ENCODE measurements at regions not wholly inside any gene's neighbourhood (a gene's known extent, or its start where the extent isn't known, plus 50 kb on each side); places are given as distances from the start of the nearest gene placed in this dataset.

GRCh38 chr6:90780141-90780540 is 193.3 kb upstream of the MAP3K7 start:
- H3K36me3 ChIP-seq (ENCODE audit: control insufficient read depth, insufficient read depth, low read length): no peaks in the 10 kb centered on the region
- no peaks in the 10 kb centered on the region for H3K9me3 ChIP-seq (ENCODE audit: control insufficient read depth, insufficient read depth, low read length)
- H3K9ac ChIP-seq (ENCODE audit: low read depth, low read length): no peak overlapping the region
- H3K27me3 ChIP-seq (ENCODE audit: control insufficient read depth, insufficient read depth, low read length): no peaks in the 10 kb centered on the region
- peaks cover 25% of the 10 kb centered on the region for H3K4me1 ChIP-seq (ENCODE audit: control insufficient read depth, insufficient read depth, low read length)
- no peak overlapping the region for H3K27ac ChIP-seq (ENCODE audit: low read depth, low read length)
- H3K4me3 ChIP-seq (ENCODE audit: low read depth, low read length): no peak overlapping the region

GRCh38 chr6:90778417-90779203 is 191.7 kb upstream of the MAP3K7 start:
- Histone ChIP-seq H3K27ac (ENCODE audit: low read depth, low read length) (no peak overlapping the region), H3K9me3 (ENCODE audit: control insufficient read depth, insufficient read depth, low read length) (no peaks in the 10 kb centered on the region), H3K9ac (ENCODE audit: low read depth, low read length) (no peak overlapping the region), H3K27me3 (ENCODE audit: control insufficient read depth, insufficient read depth, low read length) (no peaks in the 10 kb centered on the region), H3K4me1 (ENCODE audit: control insufficient read depth, insufficient read depth, low read length) (peaks cover 25% of the 10 kb centered on the region), H3K4me3 (ENCODE audit: low read depth, low read length) (no peak overlapping the region), H3K36me3 (ENCODE audit: control insufficient read depth, insufficient read depth, low read length) (no peaks in the 10 kb centered on the region)

GRCh38 chr6:90770778-90771177 is 183.9 kb upstream of the MAP3K7 start:
- H3K27me3 ChIP-seq (ENCODE audit: control insufficient read depth, insufficient read depth, low read length): no peaks in the 10 kb centered on the region

GRCh38 chr6:90765895-90766294 is 179.0 kb upstream of the MAP3K7 start:
- no peaks in the 10 kb centered on the region for H3K36me3 ChIP-seq (ENCODE audit: control insufficient read depth, insufficient read depth, low read length)
- H3K9ac ChIP-seq (ENCODE audit: low read depth, low read length): no peak overlapping the region
- H3K27me3 ChIP-seq (ENCODE audit: control insufficient read depth, insufficient read depth, low read length): no peaks in the 10 kb centered on the region
- no peak overlapping the region for H3K27ac ChIP-seq (ENCODE audit: low read depth, low read length)
- H3K4me3 ChIP-seq (ENCODE audit: low read depth, low read length): no peak overlapping the region
- H3K9me3 ChIP-seq (ENCODE audit: control insufficient read depth, insufficient read depth, low read length): no peaks in the 10 kb centered on the region
- H3K4me1 ChIP-seq (ENCODE audit: control insufficient read depth, insufficient read depth, low read length): peaks cover 3% of the 10 kb centered on the region; the same call in 1 of the 2 replicates

More at GRCh38 chr6:90770778-90771177, 183.9 kb upstream of the MAP3K7 start:
- no peaks in the 10 kb centered on the region for H3K36me3 ChIP-seq (ENCODE audit: control insufficient read depth, insufficient read depth, low read length)
- peaks cover 5% of the 10 kb centered on the region; the same call in 1 of the 2 replicates for H3K4me1 ChIP-seq (ENCODE audit: control insufficient read depth, insufficient read depth, low read length)
- H3K9me3 ChIP-seq (ENCODE audit: control insufficient read depth, insufficient read depth, low read length): no peaks in the 10 kb centered on the region
- H3K27ac ChIP-seq (ENCODE audit: low read depth, low read length): no peak overlapping the region
- H3K9ac ChIP-seq (ENCODE audit: low read depth, low read length): no peak overlapping the region
- no peak overlapping the region for H3K4me3 ChIP-seq (ENCODE audit: low read depth, low read length)

- H3K36me3 ChIP-seq (ENCODE audit: control insufficient read depth, insufficient read depth, low read length): no peaks in the 10 kb centered on the region
- H3K27me3 ChIP-seq (ENCODE audit: control insufficient read depth, insufficient read depth, low read length): no peaks in the 10 kb centered on the region
- no peaks in the 10 kb centered on the region for H3K4me1 ChIP-seq (ENCODE audit: control insufficient read depth, insufficient read depth, low read length)
- no peak overlapping the region for H3K27ac ChIP-seq (ENCODE audit: low read depth, low read length)
- no peaks in the 10 kb centered on the region for H3K9me3 ChIP-seq (ENCODE audit: control insufficient read depth, insufficient read depth, low read length)
- no peak overlapping the region for H3K4me3 ChIP-seq (ENCODE audit: low read depth, low read length)
- H3K9ac ChIP-seq (ENCODE audit: low read depth, low read length): no peak overlapping the region
Observed at GRCh38 chr6:90765491-90765890, 178.6 kb upstream of the MAP3K7 start.

GRCh38 chr6:90764001-90764400 is 177.1 kb upstream of the MAP3K7 start:
- Histone ChIP-seq H3K9ac (ENCODE audit: low read depth, low read length) (no peak overlapping the region), H3K4me1 (ENCODE audit: control insufficient read depth, insufficient read depth, low read length) (peaks cover 1% of the 10 kb centered on the region; the same call in 1 of the 2 replicates), H3K27ac (ENCODE audit: low read depth, low read length) (no peak overlapping the region), H3K36me3 (ENCODE audit: control insufficient read depth, insufficient read depth, low read length) (no peaks in the 10 kb centered on the region), H3K4me3 (ENCODE audit: low read depth, low read length) (no peak overlapping the region), H3K9me3 (ENCODE audit: control insufficient read depth, insufficient read depth, low read length) (no peaks in the 10 kb centered on the region), H3K27me3 (ENCODE audit: control insufficient read depth, insufficient read depth, low read length) (no peaks in the 10 kb centered on the region)

- H3K36me3 ChIP-seq (ENCODE audit: control insufficient read depth, insufficient read depth, low read length): no peaks in the 10 kb centered on the region
- no peaks in the 10 kb centered on the region for H3K9me3 ChIP-seq (ENCODE audit: control insufficient read depth, insufficient read depth, low read length)
- H3K27me3 ChIP-seq (ENCODE audit: control insufficient read depth, insufficient read depth, low read length): no peaks in the 10 kb centered on the region
- no peak overlapping the region for H3K27ac ChIP-seq (ENCODE audit: low read depth, low read length)
- no peak overlapping the region for H3K4me3 ChIP-seq (ENCODE audit: low read depth, low read length)
- peaks cover 3% of the 10 kb centered on the region; the same call in 1 of the 2 replicates for H3K4me1 ChIP-seq (ENCODE audit: control insufficient read depth, insufficient read depth, low read length)
- no peak overlapping the region for H3K9ac ChIP-seq (ENCODE audit: low read depth, low read length)
Observed at GRCh38 chr6:90759664-90760063, 172.8 kb upstream of the MAP3K7 start.

- H3K4me1 ChIP-seq (ENCODE audit: control insufficient read depth, insufficient read depth, low read length): peaks cover 3% of the 10 kb centered on the region; the same call in 1 of the 2 replicates
Observed at GRCh38 chr6:90758741-90759140, 171.9 kb upstream of the MAP3K7 start.

GRCh38 chr6:90753820-90754643 is 167.2 kb upstream of the MAP3K7 start:
- Histone ChIP-seq H3K27me3 (ENCODE audit: control insufficient read depth, insufficient read depth, low read length) (no peaks in the 10 kb centered on the region), H3K27ac (ENCODE audit: low read depth, low read length) (no peak overlapping the region), H3K36me3 (ENCODE audit: control insufficient read depth, insufficient read depth, low read length) (no peaks in the 10 kb centered on the region), H3K4me3 (ENCODE audit: low read depth, low read length) (no peak overlapping the region), H3K9ac (ENCODE audit: low read depth, low read length) (no peak overlapping the region), H3K4me1 (ENCODE audit: control insufficient read depth, insufficient read depth, low read length) (peaks cover 2% of the 10 kb centered on the region; the same call in 1 of the 2 replicates), H3K9me3 (ENCODE audit: control insufficient read depth, insufficient read depth, low read length) (no peaks in the 10 kb centered on the region)

More at GRCh38 chr6:90758741-90759140, 171.9 kb upstream of the MAP3K7 start:
- H3K27me3 ChIP-seq (ENCODE audit: control insufficient read depth, insufficient read depth, low read length): no peaks in the 10 kb centered on the region
- no peaks in the 10 kb centered on the region for H3K36me3 ChIP-seq (ENCODE audit: control insufficient read depth, insufficient read depth, low read length)
- no peak overlapping the region for H3K4me3 ChIP-seq (ENCODE audit: low read depth, low read length)
- H3K9me3 ChIP-seq (ENCODE audit: control insufficient read depth, insufficient read depth, low read length): no peaks in the 10 kb centered on the region
- H3K27ac ChIP-seq (ENCODE audit: low read depth, low read length): no peak overlapping the region
- no peak overlapping the region for H3K9ac ChIP-seq (ENCODE audit: low read depth, low read length)

GRCh38 chr6:90739802-90740201 is 152.9 kb upstream of the MAP3K7 start:
- no peaks in the 10 kb centered on the region for H3K27me3 ChIP-seq (ENCODE audit: control insufficient read depth, insufficient read depth, low read length)
- H3K36me3 ChIP-seq (ENCODE audit: control insufficient read depth, insufficient read depth, low read length): no peaks in the 10 kb centered on the region
- no peak overlapping the region for H3K4me3 ChIP-seq (ENCODE audit: low read depth, low read length)
- no peak overlapping the region for H3K27ac ChIP-seq (ENCODE audit: low read depth, low read length)
- H3K9me3 ChIP-seq (ENCODE audit: control insufficient read depth, insufficient read depth, low read length): no peaks in the 10 kb centered on the region
- H3K9ac ChIP-seq (ENCODE audit: low read depth, low read length): no peak overlapping the region
- H3K4me1 ChIP-seq (ENCODE audit: control insufficient read depth, insufficient read depth, low read length): peaks cover 9% of the 10 kb centered on the region

GRCh38 chr6:90739339-90739738 is 152.5 kb upstream of the MAP3K7 start:
- Histone ChIP-seq H3K9ac (ENCODE audit: low read depth, low read length) (no peak overlapping the region), H3K9me3 (ENCODE audit: control insufficient read depth, insufficient read depth, low read length) (no peaks in the 10 kb centered on the region), H3K27me3 (ENCODE audit: control insufficient read depth, insufficient read depth, low read length) (no peaks in the 10 kb centered on the region), H3K36me3 (ENCODE audit: control insufficient read depth, insufficient read depth, low read length) (no peaks in the 10 kb centered on the region), H3K27ac (ENCODE audit: low read depth, low read length) (no peak overlapping the region), H3K4me3 (ENCODE audit: low read depth, low read length) (no peak overlapping the region), H3K4me1 (ENCODE audit: control insufficient read depth, insufficient read depth, low read length) (peaks cover 9% of the 10 kb centered on the region)

All from HUES48 (cell line).